GM12875 (cell line): ENCODE measurements at regions not wholly inside any gene's neighbourhood (a gene's known extent, or its start where the extent isn't known, plus 50 kb on each side); places are given as distances from the start of the nearest gene placed in this dataset.

Experiments used
- H3K4me3 ChIP-seq: one replicate; pipeline ENCODE4 v1.5.1; 2011; ENCODE audit warnings: low read depth, low read length, control low read depth
- CTCF ChIP-seq: IDR thresholded peaks from 2 replicates; pipeline ENCODE4 v1.5.1; 2011; ENCODE audit warnings: low read depth, mild to moderate bottlenecking, control low read depth, inconsistent platforms, low read length, moderate library complexity, borderline replicate concordance; ENCODE audit not compliant: insufficient read depth

GRCh38 chr5:89869346-89869745 lies 540.2 kb downstream of the CETN3 start:
- no peak overlapping the region for H3K4me3 ChIP-seq
- no peak for TF ChIP-seq CTCF

- TF ChIP-seq CTCF = no peak
- no peak overlapping the region for H3K4me3 ChIP-seq
These were observed 543.1 kb downstream of the CETN3 start for GRCh38 chr5:89866410-89866809.

- no peak overlapping the region for H3K4me3 ChIP-seq
- TF ChIP-seq CTCF = no peak
These were observed 544.6 kb downstream of the CETN3 start for GRCh38 chr5:89864941-89865340.

GRCh38 chr5:89857790-89858189 lies 551.8 kb downstream of the CETN3 start:
- no peak for TF ChIP-seq CTCF
- H3K4me3 ChIP-seq = no peak overlapping the region

GRCh38 chr5:89855417-89855816 lies 554.1 kb downstream of the CETN3 start:
- no peak overlapping the region for H3K4me3 ChIP-seq
- no peak for TF ChIP-seq CTCF

- no peak for TF ChIP-seq CTCF
- H3K4me3 ChIP-seq = no peak overlapping the region
These were observed 557.6 kb downstream of the CETN3 start for GRCh38 chr5:89851911-89852310.

GRCh38 chr5:89850513-89850865 lies 559.1 kb downstream of the CETN3 start:
- no peak overlapping the region for H3K4me3 ChIP-seq
- TF ChIP-seq CTCF = no peak
